Endodermal cell (in vitro differentiated cells): ENCODE measurements at regions not wholly inside any gene's neighbourhood (a gene's known extent, or its start where the extent isn't known, plus 50 kb on each side); places are given as distances from the start of the nearest gene placed in this dataset.

Source experiments
- DNase-seq: peaks from one replicate; pipeline ENCODE4 v3.0.0-alpha.2; 2017
- H3K27ac ChIP-seq: 2 replicates; pipeline ENCODE4 v1.5.1; 2013; ENCODE audit warnings: mild to moderate bottlenecking, low read depth, low read length, moderate library complexity
- H3K27me3 ChIP-seq: 2 replicates; pipeline ENCODE4 v1.6.1; 2013; ENCODE audit warnings: mild to moderate bottlenecking, low read length, moderate library complexity; ENCODE audit not compliant: insufficient read depth, control insufficient read depth, poor library complexity, severe bottlenecking
- H3K36me3 ChIP-seq: 2 replicates; pipeline ENCODE4 v1.7.0; 2013; ENCODE audit warnings: mild to moderate bottlenecking, low read length, moderate library complexity; ENCODE audit not compliant: control insufficient read depth, insufficient read depth
- H3K4me1 ChIP-seq: one replicate; pipeline ENCODE4 v1.7.0; 2013; ENCODE audit warnings: low read length; ENCODE audit not compliant: control insufficient read depth, insufficient read depth
- H3K4me3 ChIP-seq: 2 replicates; pipeline ENCODE4 v1.5.1; 2013; ENCODE audit warnings: mild to moderate bottlenecking, low read length, moderate library complexity
- H3K9ac ChIP-seq: 2 replicates; pipeline ENCODE4 v1.6.1; 2013; ENCODE audit warnings: mild to moderate bottlenecking, low read length, moderate library complexity; ENCODE audit not compliant: poor library complexity, severe bottlenecking; ENCODE audit errors: extremely low read depth
- H3K9me3 ChIP-seq: 2 replicates; pipeline ENCODE4 v1.6.1; 2013; ENCODE audit warnings: mild to moderate bottlenecking, low read length, moderate library complexity; ENCODE audit not compliant: control insufficient read depth
- H3K27ac Mint-ChIP-seq: 2 replicates; pipeline ENCODE4 v1.8.0; 2020; ENCODE audit warnings: mixed read lengths
- H3K27me3 Mint-ChIP-seq: 2 replicates; pipeline ENCODE4 v1.8.0; 2021; ENCODE audit warnings: mild to moderate bottlenecking, mixed read lengths; ENCODE audit not compliant: insufficient read depth
- H3K36me3 Mint-ChIP-seq: 2 replicates; pipeline ENCODE4 v1.8.0; 2020; ENCODE audit warnings: low read depth, mixed read lengths
- H3K4me1 Mint-ChIP-seq: 2 replicates; pipeline ENCODE4 v1.8.0; 2020; ENCODE audit warnings: mixed read lengths
- H3K4me3 Mint-ChIP-seq: 2 replicates; pipeline ENCODE4 v1.8.0; 2020; ENCODE audit warnings: mild to moderate bottlenecking, moderate library complexity, mixed read lengths
- H3K9me3 Mint-ChIP-seq: 2 replicates; pipeline ENCODE4 v1.8.0; 2020; ENCODE audit warnings: mild to moderate bottlenecking, mixed read lengths
- WGBS, 2 experiments: methylation state at CpG; one replicate each; pipeline versions ENCODE4 v1.1.5 to v1.1.7; 2013; ENCODE audit warnings: missing lambda C conversion rate in 2 of 2, mixed read lengths in 1 of 2; ENCODE audit not compliant: insufficient coverage in 1 of 2, insufficient read length in 1 of 2; 5-methylcytosine and 5-hydroxymethylcytosine counted together
- TF ChIP-seq, protein P1 (sequence below): fragments of 200-600 bp; sonication (generic); conservative IDR thresholded peaks from 2 replicates; pipeline ENCODE4 v1.5.0; 2021; ENCODE audit warnings: antibody characterized with exemption, mild to moderate bottlenecking

DNA sequence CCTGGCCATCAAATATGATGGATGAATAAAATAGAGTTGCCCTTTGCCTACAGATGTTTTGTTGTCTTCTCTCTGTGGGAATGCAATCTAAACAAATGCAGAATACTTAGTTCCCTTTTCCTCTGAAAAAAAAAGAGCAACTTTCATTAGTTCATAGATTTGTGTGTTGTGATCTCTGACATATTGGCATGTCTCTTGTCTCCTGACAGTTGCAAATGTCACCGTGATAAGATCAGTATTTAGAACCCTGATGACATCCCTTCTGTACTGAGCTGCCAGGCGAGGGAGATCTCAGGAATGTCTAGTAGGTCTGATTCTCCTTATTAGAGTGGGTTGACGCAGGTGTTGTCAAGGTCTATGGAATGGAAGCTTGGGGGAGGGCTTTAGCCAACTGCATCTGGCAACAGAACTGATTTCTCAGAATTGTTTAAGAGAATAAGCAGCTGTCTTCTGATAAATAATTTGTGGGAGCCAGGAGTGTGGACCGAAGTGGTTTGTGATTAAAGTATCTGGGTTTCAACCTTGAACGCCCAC, 130.4 kb downstream of the GALR1 start:
- no peak overlapping the region for H3K4me3 ChIP-seq
- no peaks in the 10 kb centered on the region for H3K27me3 ChIP-seq
- H3K9me3 ChIP-seq = no peaks in the 10 kb centered on the region
- peaks cover 5% of the 10 kb centered on the region for H3K27me3 Mint-ChIP-seq
- no peak overlapping the region for H3K27ac ChIP-seq
- H3K9ac ChIP-seq = no peak overlapping the region
- H3K27ac Mint-ChIP-seq = no peak overlapping the region
- TF ChIP-seq, protein P1, sequence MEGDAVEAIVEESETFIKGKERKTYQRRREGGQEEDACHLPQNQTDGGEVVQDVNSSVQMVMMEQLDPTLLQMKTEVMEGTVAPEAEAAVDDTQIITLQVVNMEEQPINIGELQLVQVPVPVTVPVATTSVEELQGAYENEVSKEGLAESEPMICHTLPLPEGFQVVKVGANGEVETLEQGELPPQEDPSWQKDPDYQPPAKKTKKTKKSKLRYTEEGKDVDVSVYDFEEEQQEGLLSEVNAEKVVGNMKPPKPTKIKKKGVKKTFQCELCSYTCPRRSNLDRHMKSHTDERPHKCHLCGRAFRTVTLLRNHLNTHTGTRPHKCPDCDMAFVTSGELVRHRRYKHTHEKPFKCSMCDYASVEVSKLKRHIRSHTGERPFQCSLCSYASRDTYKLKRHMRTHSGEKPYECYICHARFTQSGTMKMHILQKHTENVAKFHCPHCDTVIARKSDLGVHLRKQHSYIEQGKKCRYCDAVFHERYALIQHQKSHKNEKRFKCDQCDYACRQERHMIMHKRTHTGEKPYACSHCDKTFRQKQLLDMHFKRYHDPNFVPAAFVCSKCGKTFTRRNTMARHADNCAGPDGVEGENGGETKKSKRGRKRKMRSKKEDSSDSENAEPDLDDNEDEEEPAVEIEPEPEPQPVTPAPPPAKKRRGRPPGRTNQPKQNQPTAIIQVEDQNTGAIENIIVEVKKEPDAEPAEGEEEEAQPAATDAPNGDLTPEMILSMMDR = no peak
- WGBS, 2 experiments = 87 to 95% methylated on average over 3 to 5 of the region's 5 CpGs
- no peaks in the 10 kb centered on the region for H3K36me3 ChIP-seq
- H3K36me3 Mint-ChIP-seq = no peaks in the 10 kb centered on the region
- H3K4me1 ChIP-seq = no peaks in the 10 kb centered on the region
- H3K4me3 Mint-ChIP-seq = no peak overlapping the region
- DNase-seq = no peak
- H3K4me1 Mint-ChIP-seq = no peaks in the 10 kb centered on the region
- H3K9me3 Mint-ChIP-seq = no peaks in the 10 kb centered on the region

DNA sequence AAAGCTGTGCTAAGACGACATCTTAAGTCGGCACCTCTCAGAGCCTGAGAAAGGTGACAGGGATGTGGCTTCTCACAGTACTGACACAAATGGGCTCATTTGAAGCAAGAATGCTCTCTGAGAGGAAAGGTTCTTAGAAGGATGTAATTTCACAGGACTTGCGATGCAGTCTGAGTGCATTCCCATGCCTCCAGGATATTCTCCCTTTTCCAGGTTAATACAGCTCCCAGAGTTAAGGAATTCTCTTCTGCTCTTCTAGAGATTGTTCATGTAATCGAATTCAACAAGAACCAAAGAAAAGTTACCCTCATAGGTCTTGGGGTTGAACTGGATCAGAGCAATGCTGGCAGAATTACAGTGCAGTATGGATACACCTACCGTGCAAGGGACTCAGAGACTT, 131.0 kb downstream of the GALR1 start:
- no peak overlapping the region for H3K4me3 Mint-ChIP-seq
- H3K9ac ChIP-seq = no peak overlapping the region
- H3K27me3 ChIP-seq = no peaks in the 10 kb centered on the region
- H3K4me1 ChIP-seq = no peaks in the 10 kb centered on the region
- no peak overlapping the region for H3K27ac Mint-ChIP-seq
- H3K27ac ChIP-seq = no peak overlapping the region
- H3K4me1 Mint-ChIP-seq = no peaks in the 10 kb centered on the region
- H3K4me3 ChIP-seq = no peak overlapping the region
- no peaks in the 10 kb centered on the region for H3K9me3 Mint-ChIP-seq
- H3K27me3 Mint-ChIP-seq = peaks cover 5% of the 10 kb centered on the region
- DNase-seq = no peak
- no peaks in the 10 kb centered on the region for H3K36me3 Mint-ChIP-seq
- H3K36me3 ChIP-seq = no peaks in the 10 kb centered on the region
- TF ChIP-seq, protein P1 = no peak
- no peaks in the 10 kb centered on the region for H3K9me3 ChIP-seq
- WGBS, 2 experiments = 93 to 100% methylated on average over 3 to 4 of the region's 5 CpGs

DNA sequence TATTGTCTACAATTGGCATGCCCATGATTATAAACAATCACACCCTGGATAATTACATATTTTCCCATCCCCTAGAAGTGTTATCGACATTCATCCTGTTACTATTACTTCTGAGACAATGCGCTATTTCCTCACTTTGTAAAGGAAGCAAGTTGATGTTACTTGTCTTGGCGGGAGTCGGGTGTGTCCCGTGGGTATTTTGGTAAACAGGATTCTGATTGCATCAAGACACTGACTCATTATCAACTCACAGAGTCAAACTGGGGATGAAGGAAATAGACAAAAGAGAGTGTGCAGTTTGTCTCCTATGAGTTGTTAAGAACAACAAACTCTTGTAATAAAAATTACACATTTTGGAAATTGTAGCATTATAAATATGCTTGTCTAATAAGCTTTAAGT, 142.7 kb downstream of the GALR1 start:
- no peak overlapping the region for H3K4me3 Mint-ChIP-seq
- no peaks in the 10 kb centered on the region for H3K27me3 Mint-ChIP-seq
- H3K27me3 ChIP-seq = no peaks in the 10 kb centered on the region
- no peak overlapping the region for H3K27ac Mint-ChIP-seq
- DNase-seq = no peak
- no peak overlapping the region for H3K9ac ChIP-seq
- H3K36me3 ChIP-seq = no peaks in the 10 kb centered on the region
- H3K9me3 ChIP-seq = peaks cover 6% of the 10 kb centered on the region
- WGBS, 2 experiments = 78% methylated on average over 5 of the region's 5 CpGs; no CpG with 5 or more reads in 1 of the 2 experiments
- H3K4me1 ChIP-seq = no peaks in the 10 kb centered on the region
- H3K4me1 Mint-ChIP-seq = peaks cover 2% of the 10 kb centered on the region
- no peaks in the 10 kb centered on the region for H3K36me3 Mint-ChIP-seq
- peaks cover 6% of the 10 kb centered on the region for H3K9me3 Mint-ChIP-seq
- H3K4me3 ChIP-seq = no peak overlapping the region
- no peak overlapping the region for H3K27ac ChIP-seq
- TF ChIP-seq, protein P1 = no peak
